Stimulated activated CD8-positive, alpha-beta memory T cell treated with anti-CD3 and anti-CD28 coated beads, Interleukin-12 subunit alpha, Interleukin-12 subunit beta, amount 100 ng/mL, for 4 hours (primary cell): ENCODE measurements at regions not wholly inside any gene's neighbourhood (a gene's known extent, or its start where the extent isn't known, plus 50 kb on each side); places are given as distances from the start of the nearest gene placed in this dataset.
A peak's percentile ranks its signal among the peaks of the same experiment; 100 is the strongest.
"Not testable (repeated sequence)": the region's sequence is repeated elsewhere in the genome, so short reads cannot be mapped to it uniquely, and the experiment has no call there.

Experiments used
- DNase-seq: peaks from one replicate; pipeline ENCODE4 v3.0.0-alpha.2; 2020; ENCODE audit warnings: low read depth

GRCh38 chr6:14997507-14997906 is 248.4 kb upstream of the JARID2 start:
- no peak for DNase-seq

- no peak for DNase-seq
These were observed 246.8 kb upstream of the JARID2 start for GRCh38 chr6:14999106-14999505.

- DNase-seq = no peak
These were observed 244.5 kb upstream of the JARID2 start for GRCh38 chr6:15001326-15001910.

- no peak for DNase-seq
These were observed 237.6 kb upstream of the JARID2 start for GRCh38 chr6:15008269-15008668.

GRCh38 chr6:15014958-15015357 is 230.9 kb upstream of the JARID2 start:
- no peak for DNase-seq

GRCh38 chr6:15016813-15017212 is 229.1 kb upstream of the JARID2 start:
- no peak for DNase-seq

- no peak for DNase-seq
These were observed 228.6 kb upstream of the JARID2 start for GRCh38 chr6:15017261-15017660.

GRCh38 chr6:15017803-15018202 is 228.1 kb upstream of the JARID2 start:
- DNase-seq = no peak

GRCh38 chr6:15020119-15020770 is 225.6 kb upstream of the JARID2 start:
- DNase-seq = no peak

- no peak for DNase-seq
These were observed 224.8 kb upstream of the JARID2 start for GRCh38 chr6:15021074-15021473.

GRCh38 chr6:15023018-15023417 is 222.9 kb upstream of the JARID2 start:
- not testable (repeated sequence) for DNase-seq

GRCh38 chr6:15023448-15023847 is 222.4 kb upstream of the JARID2 start:
- DNase-seq = peak; percentile 24

- no peak for DNase-seq
These were observed 220.4 kb upstream of the JARID2 start for GRCh38 chr6:15025446-15025845.

- DNase-seq = no peak
These were observed 219.0 kb upstream of the JARID2 start for GRCh38 chr6:15026832-15027231.

- no peak for DNase-seq
These were observed 218.4 kb upstream of the JARID2 start for GRCh38 chr6:15027472-15027871.

- DNase-seq = no peak
These were observed 213.9 kb upstream of the JARID2 start for GRCh38 chr6:15032015-15032414.

GRCh38 chr6:15033850-15034203 is 212.0 kb upstream of the JARID2 start:
- DNase-seq = no peak

- no peak for DNase-seq
These were observed 209.1 kb upstream of the JARID2 start for GRCh38 chr6:15036690-15037245.

GRCh38 chr6:15037253-15037652 is 208.6 kb upstream of the JARID2 start:
- no peak for DNase-seq

GRCh38 chr6:15038013-15038791 is 207.7 kb upstream of the JARID2 start:
- DNase-seq = no peak

- DNase-seq = no peak
These were observed 206.7 kb upstream of the JARID2 start for GRCh38 chr6:15039136-15039535.

- no peak for DNase-seq
These were observed 202.9 kb upstream of the JARID2 start for GRCh38 chr6:15042938-15043337.
